Glutamatergic neuron (in vitro differentiated cells): ENCODE measurements at regions not wholly inside any gene's neighbourhood (a gene's known extent, or its start where the extent isn't known, plus 50 kb on each side); places are given as distances from the start of the nearest gene placed in this dataset.

Experiments
- DNase-seq: peaks from one replicate; pipeline ENCODE4 v3.0.0; 2022
- H3K27ac Mint-ChIP-seq: one replicate; pipeline ENCODE4 v1.8.0; 2020; ENCODE audit warnings: mild to moderate bottlenecking, mixed read lengths, inconsistent platforms; ENCODE audit not compliant: unreplicated experiment
- H3K27me3 Mint-ChIP-seq: one replicate; pipeline ENCODE4 v1.8.0; 2020; ENCODE audit warnings: mild to moderate bottlenecking, moderate library complexity, mixed read lengths, inconsistent platforms; ENCODE audit not compliant: unreplicated experiment
- H3K36me3 Mint-ChIP-seq: one replicate; pipeline ENCODE4 v1.8.0; 2020; ENCODE audit warnings: mild to moderate bottlenecking, mixed read lengths, inconsistent platforms; ENCODE audit not compliant: unreplicated experiment
- H3K4me1 Mint-ChIP-seq: one replicate; pipeline ENCODE4 v1.8.0; 2020; ENCODE audit warnings: mild to moderate bottlenecking, low read depth, mixed read lengths, inconsistent platforms; ENCODE audit not compliant: unreplicated experiment
- H3K4me3 Mint-ChIP-seq: one replicate; pipeline ENCODE4 v1.8.0; 2020; ENCODE audit warnings: mild to moderate bottlenecking, mixed read lengths, inconsistent platforms; ENCODE audit not compliant: unreplicated experiment
- H3K9me3 Mint-ChIP-seq: one replicate; pipeline ENCODE4 v1.8.0; 2020; ENCODE audit warnings: mild to moderate bottlenecking, moderate library complexity, mixed read lengths, inconsistent platforms; ENCODE audit not compliant: unreplicated experiment
- CTCF ChIP-seq: fragments of 200-600 bp; sonication (generic); IDR thresholded peaks from one replicate; pipeline ENCODE4 v1.5.0; 2021; ENCODE audit not compliant: partially characterized antibody, unreplicated experiment

GRCh38 chr4:181488926-181489325 is 754.3 kb upstream of the TENM3 start:
- no peaks in the 10 kb centered on the region for H3K36me3 Mint-ChIP-seq
- H3K27ac Mint-ChIP-seq: no peak overlapping the region
- H3K9me3 Mint-ChIP-seq: no peaks in the 10 kb centered on the region
- no peak overlapping the region for H3K4me3 Mint-ChIP-seq
- DNase-seq: no peak
- no peaks in the 10 kb centered on the region for H3K27me3 Mint-ChIP-seq
- no peak for TF ChIP-seq CTCF
- H3K4me1 Mint-ChIP-seq: peaks cover 8% of the 10 kb centered on the region

- Mint-ChIP-seq H3K27me3 (no peaks in the 10 kb centered on the region), H3K4me1 (peaks cover 10% of the 10 kb centered on the region), H3K4me3 (no peak overlapping the region), H3K27ac (no peak overlapping the region), H3K36me3 (peaks cover 10% of the 10 kb centered on the region), H3K9me3 (peaks cover 2% of the 10 kb centered on the region)
- no peak for DNase-seq
- no peak for TF ChIP-seq CTCF
These were observed 745.1 kb upstream of the TENM3 start for GRCh38 chr4:181498148-181498547.

GRCh38 chr4:181502611-181503010 is 740.6 kb upstream of the TENM3 start:
- TF ChIP-seq CTCF: no peak
- no peak for DNase-seq
- Mint-ChIP-seq H3K27ac (peak overlapping the region; percentile 78), H3K9me3 (peaks cover 9% of the 10 kb centered on the region), H3K4me1 (peaks cover 45% of the 10 kb centered on the region), H3K27me3 (peaks cover 6% of the 10 kb centered on the region), H3K4me3 (no peak overlapping the region), H3K36me3 (peaks cover 10% of the 10 kb centered on the region)

- H3K27me3 Mint-ChIP-seq: peaks cover 6% of the 10 kb centered on the region
- H3K27ac Mint-ChIP-seq: peak overlapping the region; percentile 95
These were observed 739.4 kb upstream of the TENM3 start for GRCh38 chr4:181503687-181504390.

More at GRCh38 chr4:181503687-181504390, 739.4 kb upstream of the TENM3 start:
- peaks cover 10% of the 10 kb centered on the region for H3K36me3 Mint-ChIP-seq
- peak overlapping the region; percentile 61 for H3K4me3 Mint-ChIP-seq
- H3K4me1 Mint-ChIP-seq: peaks cover 56% of the 10 kb centered on the region
- TF ChIP-seq CTCF: peak; percentile 17
- peaks cover 9% of the 10 kb centered on the region for H3K9me3 Mint-ChIP-seq
- peak; percentile 39 for DNase-seq
